ENCODE measurements at regions not wholly inside any gene's neighbourhood (a gene's known extent, or its start where the extent isn't known, plus 50 kb on each side); places are given as distances from the start of the nearest gene placed in this dataset.

DNA sequence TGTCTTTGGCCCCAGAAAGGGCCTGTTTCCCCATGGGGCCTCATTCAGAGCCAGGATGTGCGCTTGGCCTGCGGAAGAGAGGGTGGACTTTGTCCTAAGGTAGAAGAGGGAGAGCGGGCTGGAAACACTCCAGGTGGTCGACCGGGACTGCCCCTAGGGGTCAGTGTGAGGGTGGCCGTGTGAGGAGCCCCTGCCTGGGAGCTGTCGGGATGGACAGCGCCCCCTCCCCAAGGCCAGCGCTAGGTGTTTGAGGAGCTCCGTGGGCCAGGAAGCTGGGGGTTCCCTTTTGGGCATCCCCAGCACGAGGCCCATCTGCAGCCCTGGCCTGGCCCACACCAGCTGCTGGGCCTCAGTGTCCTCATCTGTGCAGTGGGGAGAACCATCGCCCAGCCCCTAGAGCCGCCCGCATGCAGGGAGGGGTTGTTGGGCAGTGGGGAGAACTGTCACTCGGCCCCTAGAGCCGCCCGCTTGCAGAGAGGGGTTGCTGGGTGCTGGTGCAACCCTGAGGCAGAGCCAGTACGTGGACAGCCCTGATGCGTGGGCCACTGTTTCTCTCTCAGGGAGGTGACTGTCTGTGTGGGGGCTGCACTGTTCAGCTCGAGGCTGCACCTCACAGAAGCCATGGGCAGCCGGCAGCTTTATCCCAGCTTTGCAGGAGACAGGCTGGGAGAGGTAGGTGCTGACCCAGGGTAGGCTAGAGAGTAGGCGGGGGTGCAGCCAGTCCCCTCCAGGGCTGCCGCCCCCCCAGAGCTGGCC is 1319.9 kb downstream of the BRD1 start:
- TF ChIP-seq, protein P1, sequence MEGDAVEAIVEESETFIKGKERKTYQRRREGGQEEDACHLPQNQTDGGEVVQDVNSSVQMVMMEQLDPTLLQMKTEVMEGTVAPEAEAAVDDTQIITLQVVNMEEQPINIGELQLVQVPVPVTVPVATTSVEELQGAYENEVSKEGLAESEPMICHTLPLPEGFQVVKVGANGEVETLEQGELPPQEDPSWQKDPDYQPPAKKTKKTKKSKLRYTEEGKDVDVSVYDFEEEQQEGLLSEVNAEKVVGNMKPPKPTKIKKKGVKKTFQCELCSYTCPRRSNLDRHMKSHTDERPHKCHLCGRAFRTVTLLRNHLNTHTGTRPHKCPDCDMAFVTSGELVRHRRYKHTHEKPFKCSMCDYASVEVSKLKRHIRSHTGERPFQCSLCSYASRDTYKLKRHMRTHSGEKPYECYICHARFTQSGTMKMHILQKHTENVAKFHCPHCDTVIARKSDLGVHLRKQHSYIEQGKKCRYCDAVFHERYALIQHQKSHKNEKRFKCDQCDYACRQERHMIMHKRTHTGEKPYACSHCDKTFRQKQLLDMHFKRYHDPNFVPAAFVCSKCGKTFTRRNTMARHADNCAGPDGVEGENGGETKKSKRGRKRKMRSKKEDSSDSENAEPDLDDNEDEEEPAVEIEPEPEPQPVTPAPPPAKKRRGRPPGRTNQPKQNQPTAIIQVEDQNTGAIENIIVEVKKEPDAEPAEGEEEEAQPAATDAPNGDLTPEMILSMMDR (IDR thresholded peaks at IDR 0.05; ENCODE audit: insufficient read depth, low read length), result no peak
- TF ChIP-seq, protein P2, sequence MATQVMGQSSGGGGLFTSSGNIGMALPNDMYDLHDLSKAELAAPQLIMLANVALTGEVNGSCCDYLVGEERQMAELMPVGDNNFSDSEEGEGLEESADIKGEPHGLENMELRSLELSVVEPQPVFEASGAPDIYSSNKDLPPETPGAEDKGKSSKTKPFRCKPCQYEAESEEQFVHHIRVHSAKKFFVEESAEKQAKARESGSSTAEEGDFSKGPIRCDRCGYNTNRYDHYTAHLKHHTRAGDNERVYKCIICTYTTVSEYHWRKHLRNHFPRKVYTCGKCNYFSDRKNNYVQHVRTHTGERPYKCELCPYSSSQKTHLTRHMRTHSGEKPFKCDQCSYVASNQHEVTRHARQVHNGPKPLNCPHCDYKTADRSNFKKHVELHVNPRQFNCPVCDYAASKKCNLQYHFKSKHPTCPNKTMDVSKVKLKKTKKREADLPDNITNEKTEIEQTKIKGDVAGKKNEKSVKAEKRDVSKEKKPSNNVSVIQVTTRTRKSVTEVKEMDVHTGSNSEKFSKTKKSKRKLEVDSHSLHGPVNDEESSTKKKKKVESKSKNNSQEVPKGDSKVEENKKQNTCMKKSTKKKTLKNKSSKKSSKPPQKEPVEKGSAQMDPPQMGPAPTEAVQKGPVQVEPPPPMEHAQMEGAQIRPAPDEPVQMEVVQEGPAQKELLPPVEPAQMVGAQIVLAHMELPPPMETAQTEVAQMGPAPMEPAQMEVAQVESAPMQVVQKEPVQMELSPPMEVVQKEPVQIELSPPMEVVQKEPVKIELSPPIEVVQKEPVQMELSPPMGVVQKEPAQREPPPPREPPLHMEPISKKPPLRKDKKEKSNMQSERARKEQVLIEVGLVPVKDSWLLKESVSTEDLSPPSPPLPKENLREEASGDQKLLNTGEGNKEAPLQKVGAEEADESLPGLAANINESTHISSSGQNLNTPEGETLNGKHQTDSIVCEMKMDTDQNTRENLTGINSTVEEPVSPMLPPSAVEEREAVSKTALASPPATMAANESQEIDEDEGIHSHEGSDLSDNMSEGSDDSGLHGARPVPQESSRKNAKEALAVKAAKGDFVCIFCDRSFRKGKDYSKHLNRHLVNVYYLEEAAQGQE (IDR thresholded peaks at IDR 0.05; ENCODE audit: insufficient replicate concordance, low read depth), result no peak
- no peak for TF ChIP-seq POLR2AphosphoS5 (IDR thresholded peaks at IDR 0.05; ENCODE audit: low read depth)
- TF ChIP-seq GABPA (IDR thresholded peaks at IDR 0.05; ENCODE audit: low read depth), result no peak

Data from HL-60 (cell line).